ENCODE measurements at regions not wholly inside any gene's neighbourhood (a gene's known extent, or its start where the extent isn't known, plus 50 kb on each side); places are given as distances from the start of the nearest gene placed in this dataset.
"Not testable (repeated sequence)": the region's sequence is repeated elsewhere in the genome, so short reads cannot be mapped to it uniquely, and the experiment has no call there.

- no peak for TF ChIP-seq CTCF (IDR thresholded peaks at IDR 0.05; ENCODE audit: insufficient read depth, low read depth, low read length, missing control alignments)
- H3K4me3 ChIP-seq (ENCODE audit: low read length), result no peak overlapping the region
- no peak for DNase-seq (ENCODE audit: low read depth)
Observed at GRCh38 chr14:51370758-51371386, 130.8 kb downstream of the TMX1 start.

- not testable (repeated sequence) for H3K4me3 ChIP-seq (ENCODE audit: low read length); DNase-seq (ENCODE audit: low read depth)
Observed at GRCh38 chr14:51377186-51377585, 137.1 kb downstream of the TMX1 start.

- no peak for TF ChIP-seq CTCF (IDR thresholded peaks at IDR 0.05; ENCODE audit: insufficient read depth, low read depth, low read length, missing control alignments)
- no peak overlapping the region for H3K4me3 ChIP-seq (ENCODE audit: low read length)
- DNase-seq (ENCODE audit: low read depth), result peak; percentile 100
Observed at GRCh38 chr14:51382506-51382905, 142.5 kb downstream of the TMX1 start.

GRCh38 chr14:51386411-51386810 is 146.4 kb downstream of the TMX1 start:
- DNase-seq (ENCODE audit: low read depth), result no peak
- no peak for TF ChIP-seq CTCF (IDR thresholded peaks at IDR 0.05; ENCODE audit: insufficient read depth, low read depth, low read length, missing control alignments)
- no peak overlapping the region for H3K4me3 ChIP-seq (ENCODE audit: low read length)

- no peak overlapping the region for H3K4me3 ChIP-seq (ENCODE audit: low read length)
- DNase-seq (ENCODE audit: low read depth), result peak; percentile 54
- no peak for TF ChIP-seq CTCF (IDR thresholded peaks at IDR 0.05; ENCODE audit: insufficient read depth, low read depth, low read length, missing control alignments)
Observed at GRCh38 chr14:51386983-51387735, 147.1 kb downstream of the TMX1 start.

GRCh38 chr14:51392416-51392815 is 152.4 kb downstream of the TMX1 start:
- TF ChIP-seq CTCF (IDR thresholded peaks at IDR 0.05; ENCODE audit: insufficient read depth, low read depth, low read length, missing control alignments), result no peak
- DNase-seq (ENCODE audit: low read depth), result no peak

GRCh38 chr14:51394384-51394783 is 154.3 kb downstream of the TMX1 start:
- DNase-seq (ENCODE audit: low read depth), result no peak
- no peak for TF ChIP-seq CTCF (IDR thresholded peaks at IDR 0.05; ENCODE audit: insufficient read depth, low read depth, low read length, missing control alignments)
- no peak overlapping the region for H3K4me3 ChIP-seq (ENCODE audit: low read length)

More at GRCh38 chr14:51392416-51392815, 152.4 kb downstream of the TMX1 start:
- no peak overlapping the region for H3K4me3 ChIP-seq (ENCODE audit: low read length)

All from epithelial cell of esophagus (primary cell).